Immature natural killer cell (primary cell): ENCODE measurements at regions not wholly inside any gene's neighbourhood (a gene's known extent, or its start where the extent isn't known, plus 50 kb on each side); places are given as distances from the start of the nearest gene placed in this dataset.

ENCODE experiments used
- DNase-seq, 3 donors: peaks; one replicate each; pipeline ENCODE4 v3.0.0; 2022; ENCODE audit warnings: mixed read lengths in 1 of 3
- H3K27ac Mint-ChIP-seq, 6 donors: one replicate each; pipeline ENCODE4 v1.8.0; 2020; ENCODE audit warnings: mixed read lengths in 6 of 6, mild to moderate bottlenecking in 5 of 6, inconsistent platforms in 4 of 6, moderate library complexity in 3 of 6
- H3K27me3 Mint-ChIP-seq, 3 donors: one replicate each; pipeline ENCODE4 v1.8.0; 2020 to 2021; ENCODE audit warnings: low read depth in 3 of 3, mild to moderate bottlenecking in 3 of 3, mixed read lengths in 3 of 3, moderate library complexity in 3 of 3, inconsistent platforms in 1 of 3
- H3K36me3 Mint-ChIP-seq, 3 donors: one replicate each; pipeline ENCODE4 v1.8.0; 2020; ENCODE audit warnings: mixed read lengths in 3 of 3, inconsistent platforms in 2 of 3, mild to moderate bottlenecking in 2 of 3
- H3K4me1 Mint-ChIP-seq, 2 donors: one replicate each; pipeline ENCODE4 v1.8.0; 2020; ENCODE audit warnings: inconsistent platforms in 2 of 2, mild to moderate bottlenecking in 2 of 2, mixed read lengths in 2 of 2, moderate library complexity in 1 of 2
- H3K4me3 Mint-ChIP-seq, 5 donors: one replicate each; pipeline ENCODE4 v1.8.0; 2020; ENCODE audit warnings: mild to moderate bottlenecking in 5 of 5, mixed read lengths in 5 of 5, inconsistent platforms in 3 of 5, moderate library complexity in 3 of 5
- H3K9me3 Mint-ChIP-seq, 6 donors: one replicate each; pipeline ENCODE4 v1.8.0; 2020; ENCODE audit warnings: mild to moderate bottlenecking in 6 of 6, mixed read lengths in 6 of 6, inconsistent platforms in 4 of 6, moderate library complexity in 3 of 6

DNA sequence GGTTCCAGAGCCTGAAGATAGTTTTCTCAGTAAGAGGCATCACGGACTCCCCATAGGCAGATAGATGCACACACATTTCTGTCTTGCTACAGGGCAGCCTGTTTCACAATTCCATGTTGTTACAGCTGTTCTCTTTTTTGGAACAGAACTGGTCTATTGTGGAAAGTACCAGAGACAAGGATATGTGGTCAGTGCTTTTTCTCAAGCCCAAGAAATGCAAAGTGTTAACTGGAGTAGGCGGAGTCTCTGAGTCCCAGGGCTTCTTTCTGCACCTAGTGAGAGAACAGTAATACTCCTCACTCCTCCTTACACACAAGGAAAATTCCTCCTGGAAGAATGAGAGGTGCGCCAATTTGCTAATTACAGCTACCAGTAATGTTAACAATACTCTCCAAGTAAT is 141.6 kb upstream of the ARGLU1 start:
- H3K27me3 Mint-ChIP-seq: peaks cover 0 to 2% (median 2%) of the 10 kb centered on the region in 3 donors
- no peak for DNase-seq
- no peaks in the 10 kb centered on the region for H3K4me1 Mint-ChIP-seq
- no peak overlapping the region for H3K27ac Mint-ChIP-seq
- peaks cover 0 to 7% (median 4%) of the 10 kb centered on the region in 6 donors for H3K9me3 Mint-ChIP-seq
- H3K36me3 Mint-ChIP-seq: no peaks in the 10 kb centered on the region
- no peak overlapping the region for H3K4me3 Mint-ChIP-seq

DNA sequence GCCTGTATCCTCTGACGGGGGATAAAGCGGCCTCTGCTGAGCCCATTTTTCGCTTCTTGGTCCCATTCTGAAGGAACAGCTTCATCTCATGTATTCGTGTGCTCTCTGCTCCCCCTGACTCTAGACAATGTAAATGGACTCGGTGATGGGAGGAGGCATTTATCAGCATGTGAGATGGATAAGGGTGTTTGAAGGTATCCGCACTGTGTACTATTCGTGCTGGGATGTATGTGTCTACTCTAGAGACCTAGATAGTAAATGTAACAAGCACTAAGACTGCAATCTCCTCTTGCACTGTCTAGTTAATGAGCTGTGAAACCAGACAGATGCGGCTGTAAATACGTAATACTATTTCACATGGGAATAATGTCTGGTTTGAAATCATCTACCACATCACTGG is 134.6 kb upstream of the ARGLU1 start:
- H3K4me3 Mint-ChIP-seq: no peak overlapping the region
- H3K9me3 Mint-ChIP-seq: peaks cover 0 to 9% (median 4%) of the 10 kb centered on the region in 6 donors
- H3K4me1 Mint-ChIP-seq: no peaks in the 10 kb centered on the region
- peaks cover 0 to 5% (median 2%) of the 10 kb centered on the region in 3 donors for H3K27me3 Mint-ChIP-seq
- DNase-seq: no peak
- H3K36me3 Mint-ChIP-seq: no peaks in the 10 kb centered on the region
- H3K27ac Mint-ChIP-seq: no peak overlapping the region

DNA sequence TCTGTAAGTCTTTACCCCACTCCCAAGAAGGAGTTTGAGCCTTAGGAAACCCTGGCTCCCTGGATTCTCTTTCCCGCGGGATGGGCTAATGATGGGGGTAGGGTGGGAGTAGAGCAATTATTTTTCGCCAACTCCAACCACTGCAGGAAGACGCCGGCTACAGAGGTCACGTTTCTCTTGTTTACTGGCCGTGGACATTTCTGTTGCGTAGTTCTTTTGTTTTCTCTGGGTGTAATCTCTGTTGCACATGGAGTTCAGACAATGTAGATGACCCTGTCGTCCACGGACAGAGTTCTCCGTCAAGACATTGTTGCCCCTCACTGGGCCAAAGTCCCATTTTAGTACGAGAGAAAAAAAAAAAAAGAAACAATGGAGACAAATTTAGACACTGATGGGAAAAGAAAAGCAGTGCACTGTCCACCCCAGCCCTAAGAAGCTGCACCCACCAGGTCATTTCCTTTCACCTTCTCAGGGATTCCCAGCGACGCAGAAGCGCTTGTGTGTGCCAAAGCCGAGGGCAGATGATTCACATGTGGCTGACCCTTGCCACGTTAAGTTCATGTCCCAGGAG is 133.9 kb upstream of the ARGLU1 start:
- Mint-ChIP-seq H3K4me3 (no peak overlapping the region), H3K4me1 (no peaks in the 10 kb centered on the region), H3K9me3 (peaks cover 0 to 9% (median 4%) of the 10 kb centered on the region in 6 donors), H3K27me3 (peaks cover 0 to 5% (median 0%) of the 10 kb centered on the region in 3 donors), H3K27ac (no peak overlapping the region), H3K36me3 (no peaks in the 10 kb centered on the region)
- DNase-seq: no peak

DNA sequence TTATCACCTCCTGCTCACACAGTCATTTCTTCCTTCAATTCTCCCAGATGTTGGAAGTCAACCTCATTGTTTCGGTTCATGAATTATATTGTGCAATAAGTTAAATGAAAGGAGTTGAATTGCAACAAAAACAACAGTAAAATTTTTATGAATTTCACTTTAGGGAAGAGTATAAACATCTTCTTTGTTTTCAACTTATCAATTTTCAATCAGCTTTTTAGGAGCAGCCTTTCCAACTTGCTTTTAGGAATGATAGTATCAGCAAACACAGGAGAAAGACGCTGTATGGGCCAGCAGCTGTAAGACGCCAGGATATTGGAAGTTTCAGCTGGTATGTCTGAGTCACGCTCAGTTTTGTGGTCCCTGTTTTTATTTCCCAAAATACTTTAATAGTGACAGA is 132.5 kb upstream of the ARGLU1 start:
- Mint-ChIP-seq H3K27me3 (peaks cover 0 to 7% (median 0%) of the 10 kb centered on the region in 3 donors), H3K4me1 (no peaks in the 10 kb centered on the region), H3K27ac (no peak overlapping the region), H3K4me3 (no peak overlapping the region), H3K36me3 (no peaks in the 10 kb centered on the region), H3K9me3 (peaks cover 0 to 9% (median 4%) of the 10 kb centered on the region in 6 donors)
- DNase-seq: no peak

DNA sequence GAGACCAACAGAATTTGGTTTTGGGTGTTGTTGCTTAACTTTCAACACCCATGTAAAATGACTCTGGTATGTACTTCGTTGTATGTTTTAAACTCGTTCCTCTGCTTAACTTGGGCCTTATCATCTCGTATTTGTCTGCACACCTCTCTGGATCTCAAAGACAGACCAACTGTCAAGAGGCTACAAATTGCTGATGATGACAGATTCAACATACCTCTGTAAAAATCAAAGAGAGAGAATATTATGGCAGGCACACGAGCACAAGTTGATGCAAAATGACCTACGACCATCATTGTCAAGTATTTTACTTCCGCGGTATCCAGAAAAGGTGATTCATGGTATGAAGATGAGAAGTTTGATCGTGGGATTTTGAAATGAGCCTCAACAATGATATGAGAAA is 132.1 kb upstream of the ARGLU1 start:
- no peak for DNase-seq
- Mint-ChIP-seq H3K9me3 (peaks cover 0 to 9% (median 4%) of the 10 kb centered on the region in 6 donors), H3K27me3 (peaks cover 0 to 7% (median 0%) of the 10 kb centered on the region in 3 donors), H3K4me1 (no peaks in the 10 kb centered on the region), H3K27ac (no peak overlapping the region), H3K4me3 (no peak overlapping the region), H3K36me3 (no peaks in the 10 kb centered on the region)

DNA sequence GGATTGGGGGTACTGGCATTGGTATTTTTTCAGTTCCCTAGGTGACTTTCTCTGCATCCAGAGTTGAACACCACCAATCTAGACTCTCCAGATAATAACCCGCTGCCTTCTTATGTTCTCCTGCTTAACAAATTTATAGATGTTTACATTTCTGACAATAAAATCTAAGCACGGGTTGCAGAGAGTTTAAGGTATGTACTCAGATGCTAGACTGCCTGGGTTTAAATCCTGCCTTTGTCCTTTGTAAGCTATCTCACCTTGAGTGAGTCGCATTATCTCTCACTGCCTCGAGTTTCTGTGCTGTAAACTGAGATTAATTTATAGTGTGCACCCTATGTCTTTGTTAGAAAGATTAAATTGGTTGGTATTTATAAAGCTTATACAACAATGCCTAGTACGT is 131.4 kb upstream of the ARGLU1 start:
- Mint-ChIP-seq H3K9me3 (peaks cover 0 to 9% (median 1%) of the 10 kb centered on the region in 6 donors), H3K27ac (no peak overlapping the region), H3K4me3 (no peak overlapping the region), H3K4me1 (no peaks in the 10 kb centered on the region), H3K27me3 (peaks cover 0 to 7% (median 0%) of the 10 kb centered on the region in 3 donors), H3K36me3 (no peaks in the 10 kb centered on the region)
- DNase-seq: no peak

DNA sequence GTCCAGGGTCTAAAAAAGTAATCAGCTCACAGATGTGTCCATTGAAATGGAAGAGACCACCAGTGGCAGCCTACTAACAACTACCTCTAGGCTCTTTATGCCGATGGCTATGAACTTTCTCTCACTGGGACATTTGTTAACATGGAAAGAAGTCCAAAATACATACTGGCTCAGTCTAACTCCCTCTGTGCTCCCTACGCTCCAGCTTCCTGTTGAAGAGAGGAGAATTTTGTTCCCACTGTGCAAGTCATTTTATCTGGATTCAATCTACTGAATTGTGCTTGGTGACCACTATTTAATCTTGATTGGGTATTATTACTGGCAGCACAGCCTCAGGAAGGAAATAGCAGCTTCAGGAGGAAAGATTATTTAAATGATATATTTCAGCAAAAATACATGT is 128.8 kb upstream of the ARGLU1 start:
- peaks cover 0 to 9% (median 0%) of the 10 kb centered on the region in 6 donors for H3K9me3 Mint-ChIP-seq
- no peak overlapping the region for H3K4me3 Mint-ChIP-seq
- no peak overlapping the region for H3K27ac Mint-ChIP-seq
- DNase-seq: no peak
- H3K4me1 Mint-ChIP-seq: no peaks in the 10 kb centered on the region
- no peaks in the 10 kb centered on the region for H3K36me3 Mint-ChIP-seq
- peaks cover 0 to 2% (median 0%) of the 10 kb centered on the region in 3 donors for H3K27me3 Mint-ChIP-seq

DNA sequence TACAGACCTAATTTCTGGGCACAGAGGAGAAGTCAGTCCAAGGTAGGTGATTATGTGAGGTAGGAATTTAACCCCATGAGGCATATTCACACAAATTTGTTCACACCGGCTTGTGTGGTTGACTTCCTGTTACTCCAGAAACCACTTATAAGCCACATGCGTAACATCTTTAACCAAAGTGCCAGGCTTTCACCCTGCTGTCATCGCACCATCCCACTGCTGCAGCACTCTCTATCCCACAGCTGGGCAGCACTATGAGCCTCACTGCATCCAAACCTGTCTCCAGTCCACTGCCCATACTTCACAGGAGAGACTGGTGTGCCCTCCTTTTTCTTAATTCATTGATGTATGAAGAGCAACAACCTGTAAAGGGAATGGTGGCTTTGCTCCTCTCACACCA is 128.2 kb upstream of the ARGLU1 start:
- Mint-ChIP-seq H3K4me1 (no peaks in the 10 kb centered on the region), H3K9me3 (peaks cover 0 to 9% (median 0%) of the 10 kb centered on the region in 6 donors), H3K36me3 (no peaks in the 10 kb centered on the region), H3K27me3 (peaks cover 0 to 2% (median 0%) of the 10 kb centered on the region in 3 donors), H3K27ac (no peak overlapping the region), H3K4me3 (no peak overlapping the region)
- DNase-seq: peak in 1 of 3 donors; percentile 20

DNA sequence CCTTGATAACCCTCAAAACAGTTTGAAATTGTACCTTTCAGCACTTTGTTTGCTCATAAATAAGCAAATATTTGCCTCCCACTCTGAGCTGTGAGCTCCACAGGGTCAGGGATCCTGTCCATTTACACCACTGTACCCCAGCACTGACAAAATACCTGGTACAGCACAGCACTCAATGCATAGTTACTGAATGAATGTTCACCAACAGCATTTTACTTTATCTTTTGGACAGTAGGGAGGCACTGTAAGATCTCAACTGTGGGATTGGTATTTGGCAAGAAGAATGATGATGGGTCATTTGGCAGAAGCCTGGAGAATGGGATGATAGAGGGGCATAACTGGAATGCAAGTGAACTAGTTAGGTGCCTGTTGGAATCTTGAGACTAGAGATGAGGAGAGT is 127.2 kb upstream of the ARGLU1 start:
- H3K9me3 Mint-ChIP-seq: peaks cover 0 to 4% (median 0%) of the 10 kb centered on the region in 6 donors
- no peak overlapping the region for H3K27ac Mint-ChIP-seq
- no peak for DNase-seq
- no peaks in the 10 kb centered on the region for H3K36me3 Mint-ChIP-seq
- H3K4me3 Mint-ChIP-seq: no peak overlapping the region
- peaks cover 0 to 4% (median 0%) of the 10 kb centered on the region in 3 donors for H3K27me3 Mint-ChIP-seq
- H3K4me1 Mint-ChIP-seq: no peaks in the 10 kb centered on the region

DNA sequence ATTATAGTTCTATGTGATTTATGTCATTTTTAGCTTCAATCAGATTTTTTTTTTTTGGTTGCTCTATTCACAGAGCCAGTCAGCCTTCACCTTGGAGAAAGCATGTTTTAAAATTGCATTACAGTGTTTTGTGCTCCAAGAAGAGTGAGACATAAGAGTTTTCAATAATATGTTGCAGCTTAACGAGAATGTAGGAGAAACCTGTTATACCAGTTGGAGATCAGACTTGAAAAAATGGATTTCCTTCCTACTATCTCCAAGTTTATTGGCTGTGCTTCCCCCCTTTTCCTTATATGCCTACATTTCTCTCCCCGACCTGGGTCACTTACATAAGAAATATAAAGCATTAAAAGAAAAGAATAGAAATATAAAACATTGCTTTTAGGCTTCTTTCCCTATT is 123.9 kb upstream of the ARGLU1 start:
- Mint-ChIP-seq H3K4me1 (no peaks in the 10 kb centered on the region), H3K27me3 (peaks cover 0 to 4% (median 0%) of the 10 kb centered on the region in 3 donors), H3K27ac (no peak overlapping the region), H3K9me3 (no peaks in the 10 kb centered on the region), H3K36me3 (no peaks in the 10 kb centered on the region), H3K4me3 (no peak overlapping the region)
- no peak for DNase-seq

DNA sequence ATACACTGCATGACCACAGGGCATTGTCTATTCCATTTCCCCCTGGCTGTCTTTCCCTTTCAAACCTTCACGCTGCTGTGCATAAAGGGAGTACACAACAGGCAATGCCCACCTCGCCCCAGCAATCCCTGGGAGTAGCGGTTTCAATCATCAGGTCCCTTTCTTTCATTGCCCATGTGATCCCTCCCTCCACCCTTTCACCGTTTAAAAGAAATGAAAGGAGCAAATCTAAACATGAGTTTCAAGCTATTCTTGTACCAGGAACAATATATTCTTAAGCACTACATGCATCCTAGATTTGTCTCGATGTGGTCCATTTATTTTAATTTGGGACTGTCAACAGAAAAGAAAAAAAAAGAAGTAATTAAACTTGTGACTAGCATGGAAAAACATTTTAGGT is 123.4 kb upstream of the ARGLU1 start:
- Mint-ChIP-seq H3K36me3 (no peaks in the 10 kb centered on the region), H3K4me1 (no peaks in the 10 kb centered on the region), H3K27me3 (peaks cover 0 to 4% (median 0%) of the 10 kb centered on the region in 3 donors), H3K9me3 (no peaks in the 10 kb centered on the region), H3K4me3 (no peak overlapping the region), H3K27ac (no peak overlapping the region)
- DNase-seq: no peak

DNA sequence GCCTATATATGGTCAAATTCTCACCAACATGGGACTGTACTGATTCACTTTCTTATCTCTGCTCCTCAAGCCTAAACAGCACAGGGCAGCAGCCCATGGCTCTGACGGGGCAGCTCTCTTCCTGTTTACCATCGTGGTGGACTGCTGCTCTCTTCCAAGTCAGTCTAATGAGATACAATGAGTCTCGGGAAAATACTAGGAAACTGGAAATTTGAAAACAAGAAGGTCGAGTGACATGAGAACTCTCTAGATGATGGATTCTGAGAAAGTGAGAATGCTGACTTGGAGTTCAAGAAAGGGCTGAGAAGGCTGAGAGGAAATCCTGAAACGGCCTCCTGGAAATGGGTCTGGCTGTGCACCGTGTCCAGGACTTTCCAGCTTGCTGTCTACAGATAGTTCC is 122.8 kb upstream of the ARGLU1 start:
- Mint-ChIP-seq H3K4me1 (no peaks in the 10 kb centered on the region), H3K4me3 (no peak overlapping the region), H3K27ac (no peak overlapping the region), H3K9me3 (no peaks in the 10 kb centered on the region), H3K36me3 (no peaks in the 10 kb centered on the region), H3K27me3 (peaks cover 0 to 2% (median 0%) of the 10 kb centered on the region in 3 donors)
- DNase-seq: no peak

DNA sequence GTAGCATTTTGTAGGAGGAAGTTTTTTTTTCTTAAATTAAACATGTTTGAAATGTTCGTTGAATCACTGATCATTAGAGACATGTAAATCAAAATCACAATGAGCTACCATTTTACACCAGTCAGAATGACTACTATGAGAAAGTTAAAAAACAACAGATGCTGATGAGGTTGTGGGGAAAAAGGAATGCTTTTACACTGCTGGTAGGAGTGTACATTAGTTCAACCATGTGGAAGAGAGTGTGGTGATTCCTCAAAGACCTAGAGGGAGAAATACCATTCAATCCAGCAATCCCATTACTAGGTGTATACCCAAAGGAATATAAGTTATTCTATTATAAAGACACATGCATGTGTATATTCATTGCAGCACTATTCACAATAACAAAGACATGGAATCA is 122.0 kb upstream of the ARGLU1 start:
- no peaks in the 10 kb centered on the region for H3K9me3 Mint-ChIP-seq
- no peak overlapping the region for H3K27ac Mint-ChIP-seq
- no peak overlapping the region for H3K4me3 Mint-ChIP-seq
- no peak for DNase-seq
- H3K36me3 Mint-ChIP-seq: no peaks in the 10 kb centered on the region
- H3K4me1 Mint-ChIP-seq: no peaks in the 10 kb centered on the region
- peaks cover 0 to 2% (median 0%) of the 10 kb centered on the region in 3 donors for H3K27me3 Mint-ChIP-seq

DNA sequence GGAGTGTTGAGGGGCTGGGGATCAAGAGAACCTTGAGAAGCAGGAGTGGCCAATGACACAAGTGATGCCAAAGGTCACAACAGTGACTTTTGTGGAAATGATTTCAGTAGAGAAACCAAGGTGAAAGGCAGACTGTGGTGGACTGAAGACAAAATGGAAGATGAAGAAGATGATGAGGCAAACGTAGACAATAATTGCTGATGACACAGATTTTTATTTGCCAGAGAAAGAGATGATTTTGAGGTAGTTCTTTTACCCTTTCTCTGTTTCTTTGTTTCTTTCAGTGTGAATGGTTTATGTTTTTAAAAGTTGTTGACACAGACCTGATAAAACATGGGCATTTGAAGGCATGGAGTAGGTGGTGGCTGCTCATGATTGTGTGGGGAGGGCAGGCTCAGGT is 121.0 kb upstream of the ARGLU1 start:
- Mint-ChIP-seq H3K27ac (no peak overlapping the region), H3K36me3 (no peaks in the 10 kb centered on the region), H3K4me3 (no peak overlapping the region), H3K27me3 (peaks cover 0 to 2% (median 0%) of the 10 kb centered on the region in 3 donors), H3K9me3 (no peaks in the 10 kb centered on the region), H3K4me1 (no peaks in the 10 kb centered on the region)
- no peak for DNase-seq

DNA sequence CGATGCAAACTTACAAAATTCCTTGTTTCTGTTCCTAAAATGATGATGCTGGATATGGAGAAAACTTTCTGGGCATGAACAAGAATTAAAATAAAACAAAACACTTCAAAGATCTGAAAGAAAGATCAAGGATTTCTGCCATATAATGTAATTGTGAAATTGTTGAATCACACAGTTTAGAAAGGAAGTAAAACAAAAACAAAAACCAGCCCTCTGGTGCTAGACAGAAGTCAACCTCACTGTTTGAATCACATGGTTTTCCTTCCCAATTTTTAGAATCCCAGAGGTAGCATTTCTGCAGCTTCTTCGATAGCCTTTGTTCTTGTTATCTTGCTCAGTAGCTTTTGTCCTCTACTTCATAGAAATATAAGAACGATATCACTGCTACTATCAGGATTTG is 118.2 kb upstream of the ARGLU1 start:
- Mint-ChIP-seq H3K36me3 (no peaks in the 10 kb centered on the region), H3K4me3 (no peak overlapping the region), H3K27me3 (peaks cover 0 to 6% (median 4%) of the 10 kb centered on the region in 3 donors), H3K4me1 (no peaks in the 10 kb centered on the region), H3K9me3 (no peaks in the 10 kb centered on the region), H3K27ac (no peak overlapping the region)
- no peak for DNase-seq
